SKM-1 treated with dmso at 0.1 percent for 144 hours (cell line): ENCODE measurements at regions not wholly inside any gene's neighbourhood (a gene's known extent, or its start where the extent isn't known, plus 50 kb on each side); places are given as distances from the start of the nearest gene placed in this dataset.
A peak's percentile ranks its signal among the peaks of the same experiment; 100 is the strongest.

Experiments
- DNase-seq: peaks from one replicate; lab custom pipeline; 2025; ENCODE audit not compliant: unreplicated experiment; lab: John Stamatoyannopoulos, UW

DNA sequence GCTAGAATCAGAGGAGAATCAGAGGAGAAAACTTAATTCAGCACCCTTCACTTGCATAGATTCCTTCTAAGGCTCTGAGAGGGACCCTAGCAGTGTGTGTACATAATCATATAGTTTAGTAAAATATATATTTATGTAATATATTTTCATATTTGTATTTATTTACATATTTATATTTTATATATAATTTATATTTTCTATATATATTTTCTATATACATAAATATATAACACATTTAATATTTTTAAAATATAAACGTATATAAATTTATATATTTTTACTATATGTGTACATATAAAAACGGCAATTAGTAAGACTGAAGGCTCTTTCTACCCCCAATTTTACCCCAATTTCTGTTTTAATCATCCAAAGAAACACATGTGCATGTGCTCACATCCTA lies 80.3 kb downstream of the NXPE2 start:
- DNase-seq: no peak

DNA sequence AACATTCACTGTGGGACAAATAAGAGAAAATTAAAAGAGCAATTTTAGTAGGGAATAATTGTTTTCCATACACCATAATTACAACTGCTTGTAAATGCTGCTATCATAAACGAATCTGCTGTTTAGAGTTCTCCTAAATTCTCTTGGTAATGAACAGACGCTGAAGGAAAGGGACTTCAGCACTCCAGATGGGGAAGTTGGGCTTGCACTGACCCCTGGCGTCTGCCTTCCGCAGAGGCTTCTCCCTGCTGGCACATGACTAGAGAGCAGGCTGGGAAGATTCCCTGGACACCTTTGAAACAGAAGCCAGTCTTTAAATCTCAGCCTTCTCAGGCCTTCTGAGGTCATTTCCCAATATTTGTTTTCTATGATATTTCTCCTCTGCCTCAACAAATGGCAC lies 84.1 kb downstream of the NXPE2 start:
- DNase-seq: peak; percentile 40

DNA sequence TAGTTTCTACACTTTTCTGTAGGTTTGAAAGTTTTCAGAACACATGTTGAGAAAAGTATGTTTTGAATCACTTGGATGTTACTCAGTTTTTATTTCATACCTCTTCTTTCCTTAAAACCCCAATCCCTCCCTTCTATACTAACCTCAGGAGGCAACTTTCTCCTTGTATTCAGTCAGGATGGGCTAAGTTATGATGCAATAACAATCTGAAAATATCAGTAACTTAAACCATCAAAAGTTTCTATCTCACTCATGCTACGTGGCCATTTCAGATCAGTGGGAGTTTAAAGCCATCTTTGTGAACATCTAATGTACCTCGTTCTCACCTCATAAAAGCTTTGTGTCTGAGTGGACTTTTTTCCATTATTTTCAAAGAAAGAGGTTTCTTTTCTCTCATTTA lies 86.2 kb downstream of the NXPE2 start:
- no peak for DNase-seq

DNA sequence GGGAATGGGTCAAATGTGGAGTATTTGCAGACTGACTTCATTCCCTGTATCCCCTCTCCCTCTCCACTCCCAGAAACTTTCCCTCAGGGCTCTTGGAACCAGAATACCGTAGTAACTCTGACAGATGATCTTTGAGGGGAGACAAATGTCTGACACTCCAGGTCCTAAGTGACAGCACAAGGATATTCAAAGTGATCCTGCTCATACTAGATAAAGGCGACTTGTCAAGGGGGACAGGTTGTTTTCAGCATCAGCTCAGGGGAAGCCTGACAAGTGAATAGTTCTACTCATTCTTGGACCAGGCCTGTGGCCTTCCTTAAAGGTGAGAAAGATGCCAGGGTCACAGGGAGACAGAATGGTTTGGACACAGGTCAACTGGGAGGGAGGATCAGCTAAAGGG lies 92.8 kb downstream of the NXPE2 start:
- no peak for DNase-seq

DNA sequence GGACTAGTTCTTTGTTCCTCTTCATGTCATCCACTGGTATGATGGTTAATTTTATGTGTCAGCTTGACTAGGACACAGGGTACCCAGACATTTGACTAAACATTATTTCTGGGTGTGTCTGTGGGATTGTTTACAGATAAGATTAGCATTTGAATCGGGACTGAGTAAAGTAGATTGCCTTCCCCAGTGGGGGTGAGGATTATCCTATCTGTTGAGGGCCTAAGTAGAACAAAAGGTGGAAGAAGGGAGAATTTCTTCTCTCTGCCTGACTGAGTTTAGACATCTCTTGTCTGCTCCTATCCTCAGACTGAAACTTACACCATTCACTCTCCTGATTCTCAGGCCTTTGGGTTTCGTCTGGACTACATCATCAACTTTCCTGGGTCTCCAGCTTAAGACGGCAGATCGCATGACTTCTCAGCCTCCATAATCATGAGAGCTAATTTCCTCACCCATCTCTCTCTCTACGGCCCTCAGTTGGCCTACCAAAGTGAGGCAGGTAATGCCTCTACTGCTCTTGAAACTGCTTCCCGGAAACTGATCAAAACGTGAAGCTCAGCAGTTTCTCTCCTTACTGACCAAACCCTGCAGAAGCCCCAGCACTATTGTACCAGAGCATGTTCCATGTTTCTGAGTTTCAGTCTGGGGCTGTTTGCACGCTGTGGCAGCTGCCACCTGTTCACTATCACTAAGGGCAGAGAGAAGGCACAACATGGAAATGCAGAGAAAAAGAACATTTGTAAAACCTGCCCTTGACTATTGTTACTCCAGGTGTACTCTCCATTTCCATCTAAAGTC lies 95.4 kb downstream of the NXPE2 start:
- no peak for DNase-seq

DNA sequence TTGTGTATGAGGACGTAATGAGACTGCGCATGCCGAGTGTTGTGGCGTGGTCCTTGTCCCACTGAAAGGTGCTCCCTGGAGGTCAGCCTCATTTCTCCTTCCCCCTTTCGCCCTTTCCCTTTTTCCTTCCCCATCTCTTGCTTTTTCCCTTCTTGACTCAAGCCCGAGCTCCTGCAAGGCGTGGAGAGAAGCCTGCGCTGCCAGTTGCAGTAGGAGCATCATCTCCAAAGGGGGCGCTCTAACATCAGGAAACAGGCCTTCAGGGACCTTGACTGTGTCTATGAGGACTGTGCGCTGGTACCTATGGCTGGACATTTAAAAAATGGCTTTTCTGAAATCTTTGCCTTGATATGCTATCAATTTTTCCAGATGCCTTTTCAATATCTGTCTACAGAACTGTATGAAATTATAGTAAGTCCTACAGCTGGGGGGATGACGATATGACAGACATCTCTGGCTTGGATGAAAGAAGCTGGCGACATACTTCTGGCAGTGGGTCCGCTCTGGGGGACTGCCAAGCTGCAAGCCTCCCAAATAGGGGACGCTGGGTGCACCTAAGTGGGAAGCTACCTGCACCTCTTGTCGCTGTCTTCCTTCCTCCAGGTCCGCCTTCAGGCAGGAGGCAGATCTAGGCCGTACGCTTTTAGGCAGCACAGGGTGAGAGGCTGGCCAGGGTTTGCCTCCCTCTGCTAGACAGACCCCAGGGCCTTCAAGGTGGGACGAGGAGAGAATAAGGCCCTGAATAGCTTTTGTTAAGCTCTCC lies 96.5 kb downstream of the NXPE2 start:
- no peak for DNase-seq

DNA sequence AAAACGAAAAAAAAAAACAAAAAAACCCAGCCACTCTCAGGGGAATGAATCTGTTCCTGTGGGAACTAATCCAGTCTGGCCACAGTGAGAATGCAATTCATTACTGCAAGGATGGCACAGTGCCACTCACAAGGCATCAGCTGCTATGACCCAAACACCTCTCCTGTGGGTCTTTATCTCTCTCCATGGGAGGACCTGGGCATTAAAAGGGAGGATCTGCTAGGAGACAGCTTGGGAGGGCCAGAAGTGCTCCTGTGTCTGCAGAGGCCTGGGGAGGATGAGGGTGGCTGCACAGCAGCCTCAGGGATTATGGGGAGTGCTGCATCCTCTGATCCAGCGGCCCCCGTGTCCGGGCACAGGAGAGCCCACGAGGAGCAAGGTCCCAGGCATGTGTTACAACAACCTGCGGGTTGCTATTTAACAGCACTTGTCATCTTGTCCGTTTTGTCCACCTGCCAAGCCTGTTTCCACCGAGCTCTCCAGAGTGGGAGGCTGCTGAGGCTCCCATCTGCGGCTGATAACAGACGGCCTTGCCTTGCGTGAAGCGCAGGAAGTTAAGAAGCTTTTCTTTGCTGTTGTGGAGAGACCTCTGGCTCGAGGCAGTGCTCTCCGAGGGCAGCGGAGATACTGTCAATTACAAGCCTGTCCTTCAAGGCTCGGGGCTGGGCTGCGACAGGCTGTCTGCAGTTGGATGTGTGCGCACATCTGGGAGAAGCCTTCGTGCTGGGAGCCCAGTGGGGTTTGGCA lies 97.7 kb downstream of the NXPE2 start:
- no peak for DNase-seq

DNA sequence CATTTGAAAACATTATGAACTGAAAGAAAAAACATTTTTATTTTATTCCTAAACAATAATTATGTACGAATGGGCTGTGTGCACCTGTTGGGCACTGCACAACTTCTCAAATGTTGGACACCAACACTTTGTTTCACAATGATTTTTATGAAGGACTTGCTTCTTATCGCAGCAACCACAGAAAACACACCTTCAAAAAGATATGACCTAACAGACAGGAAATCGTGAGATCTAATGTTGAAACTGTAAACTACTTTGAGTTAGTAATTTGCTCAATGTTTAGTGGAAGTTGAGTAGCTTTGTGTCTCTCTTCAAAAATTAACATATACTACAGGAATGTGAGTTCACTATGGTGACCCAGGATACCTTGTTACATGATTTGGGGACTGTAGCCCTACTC lies 98.6 kb downstream of the NXPE2 start:
- DNase-seq: no peak

DNA sequence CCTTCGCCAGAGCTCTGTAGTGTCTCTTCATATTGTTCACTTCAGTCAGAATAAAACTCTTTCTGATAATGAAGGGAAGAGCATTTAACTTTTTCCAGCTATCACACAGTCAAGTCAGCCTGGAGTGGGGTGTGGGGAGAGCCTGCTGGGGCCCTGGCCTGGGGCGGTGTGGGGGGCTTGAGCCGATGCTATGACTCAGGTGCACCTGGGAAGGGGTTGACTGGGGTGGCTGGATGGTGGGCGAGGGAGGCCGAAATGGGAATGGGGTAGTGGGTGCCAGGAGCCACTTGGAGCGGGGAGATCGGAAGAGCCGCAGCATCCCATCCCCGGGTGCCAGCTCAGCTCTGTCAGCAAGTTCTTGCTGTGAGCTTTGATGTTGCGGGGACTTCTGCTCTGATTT lies 100.9 kb downstream of the NXPE2 start:
- no peak for DNase-seq

DNA sequence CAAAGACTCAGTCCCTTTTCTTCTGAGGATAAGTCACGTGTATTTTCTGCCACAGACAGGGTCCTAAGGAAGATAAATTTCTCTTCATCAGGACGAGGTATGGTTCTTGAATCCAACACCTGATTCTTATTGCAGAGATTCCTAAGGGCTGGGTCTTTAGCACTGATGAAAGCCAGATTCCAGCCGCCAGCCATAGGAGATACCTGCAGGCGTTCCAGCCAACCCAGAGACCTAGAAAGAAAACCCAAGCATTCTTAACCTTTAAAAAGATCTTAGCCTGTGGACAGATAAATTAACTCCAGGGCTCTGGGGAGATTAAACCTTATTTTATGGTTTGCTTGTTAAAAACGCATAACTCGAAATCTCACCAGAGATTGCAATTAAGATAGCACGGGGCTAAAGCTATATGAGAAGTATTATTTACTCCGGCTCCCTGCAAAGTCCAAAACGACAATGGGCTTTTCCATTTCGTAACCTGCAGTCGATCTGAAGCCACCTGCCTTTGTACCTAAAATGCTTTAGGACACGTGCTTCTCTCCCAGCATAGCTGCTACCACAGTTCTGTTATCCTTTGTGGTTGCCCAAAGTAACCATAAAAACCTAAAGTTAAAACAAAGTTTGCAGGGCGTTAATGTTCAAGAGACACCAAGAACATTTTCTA lies 104.5 kb downstream of the NXPE2 start:
- no peak for DNase-seq

DNA sequence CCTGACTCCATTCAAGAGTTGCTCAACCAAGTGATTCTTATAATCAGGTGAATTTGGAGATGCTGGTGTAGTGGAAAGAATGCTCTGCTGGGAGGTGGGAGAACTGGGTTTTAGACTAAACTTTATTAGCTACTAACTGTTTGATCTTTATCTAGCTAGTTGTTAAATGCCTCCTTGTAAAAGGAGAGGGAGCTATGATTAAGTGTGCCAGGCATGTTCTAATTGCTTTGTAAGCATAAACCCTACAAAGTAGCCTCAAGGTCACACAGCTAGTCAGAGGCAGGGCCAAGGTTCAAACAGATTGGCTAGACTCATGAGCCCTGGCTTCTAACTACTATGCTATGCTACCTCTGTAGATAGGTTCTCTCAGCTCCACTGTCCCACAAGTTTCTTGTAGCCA lies 105.5 kb downstream of the NXPE2 start:
- DNase-seq: no peak

DNA sequence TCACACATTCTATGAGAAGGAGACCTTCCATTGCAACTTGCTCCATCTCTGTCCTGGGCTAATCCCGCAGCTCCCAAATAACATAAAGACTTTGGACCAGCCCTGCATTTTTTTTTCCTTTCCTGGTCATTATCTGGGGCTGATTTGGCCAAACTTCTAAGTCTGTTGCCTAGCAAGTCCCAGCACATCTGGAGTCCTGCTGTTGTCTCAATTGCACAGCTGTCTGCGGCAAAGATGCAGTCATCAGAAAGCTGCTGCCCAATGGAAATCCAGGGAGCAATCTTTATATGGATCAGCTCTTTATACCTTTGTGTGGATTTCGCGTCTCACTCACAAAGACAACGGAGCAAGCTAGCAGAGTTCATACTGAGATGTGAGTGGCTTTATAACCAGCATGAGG lies 105.9 kb downstream of the NXPE2 start:
- DNase-seq: no peak

DNA sequence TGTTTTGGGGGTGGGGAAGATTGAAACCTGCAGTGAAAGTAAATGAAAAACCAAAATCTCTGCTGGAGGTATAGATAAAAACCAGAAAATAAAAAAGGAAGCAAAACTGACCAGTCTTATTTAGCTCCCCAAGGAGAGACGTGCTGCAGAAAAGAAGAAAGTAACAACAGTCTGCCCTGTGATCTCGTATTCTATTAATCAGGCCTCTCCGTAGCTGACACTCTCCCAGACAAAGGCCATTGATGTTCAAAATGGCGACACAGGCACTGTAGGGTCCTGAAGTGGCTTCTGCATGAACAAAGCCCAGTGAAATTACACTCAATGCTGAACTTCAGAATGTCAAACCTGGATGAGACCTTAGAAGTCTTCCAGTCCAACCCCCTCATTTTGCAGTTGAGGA lies 106.6 kb downstream of the NXPE2 start:
- no peak for DNase-seq

DNA sequence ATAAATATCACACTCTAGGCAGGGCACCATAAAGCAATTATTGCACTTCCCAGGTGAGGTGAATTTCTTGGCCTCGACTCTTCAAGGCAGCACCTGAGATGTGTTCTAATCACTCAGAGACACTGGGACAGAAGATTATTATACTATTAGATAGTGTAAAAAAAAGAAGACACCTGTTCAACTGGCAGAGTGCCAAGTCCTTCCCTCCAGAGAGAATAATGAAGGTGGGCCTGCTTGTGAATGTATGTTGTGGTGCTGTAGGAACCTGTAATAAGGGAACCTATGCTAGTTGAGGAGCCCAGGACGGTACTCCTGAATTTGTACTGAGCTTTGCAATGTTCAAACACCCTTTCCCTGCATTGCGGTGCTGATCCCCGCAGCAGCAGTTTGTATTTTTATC lies 107.5 kb downstream of the NXPE2 start:
- DNase-seq: no peak

DNA sequence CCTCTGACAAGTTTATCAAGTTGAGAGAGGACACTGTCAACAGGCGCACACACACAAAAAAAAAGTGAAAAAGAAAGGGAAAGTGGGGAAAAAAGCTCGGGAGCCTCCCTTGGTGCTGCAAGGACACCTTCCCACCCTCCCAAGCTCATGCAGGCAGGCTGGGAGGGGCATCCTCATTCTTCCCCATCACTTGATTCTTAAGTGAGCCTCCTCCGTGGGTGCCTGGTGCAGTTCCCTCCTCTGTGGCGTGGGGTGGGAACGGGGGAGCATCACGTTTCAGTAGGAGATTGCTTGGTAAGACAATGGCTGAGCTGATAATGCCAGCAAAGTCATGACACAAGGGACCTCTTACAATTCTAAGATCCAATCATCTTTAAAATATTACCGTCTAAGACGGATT lies 108.8 kb downstream of the NXPE2 start:
- no peak for DNase-seq

DNA sequence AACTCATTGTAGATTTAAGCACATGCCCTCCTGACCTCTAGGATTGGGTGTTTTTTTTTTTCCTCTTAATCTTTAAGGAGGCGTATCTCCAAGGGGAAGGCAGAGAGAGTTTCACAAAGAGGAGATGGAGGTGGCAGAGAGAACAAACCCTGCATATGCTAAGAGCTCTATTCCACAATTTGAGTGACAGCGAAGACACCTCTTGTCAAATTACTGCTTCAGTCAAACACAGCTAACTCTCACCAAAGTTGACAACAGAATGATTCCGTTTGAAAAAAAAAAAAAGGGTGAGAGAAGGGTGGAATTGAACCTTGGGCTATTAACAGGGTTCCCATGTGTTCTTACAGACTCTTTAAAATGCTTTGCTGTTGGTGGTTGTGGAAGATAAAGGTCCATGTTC lies 112.6 kb downstream of the NXPE2 start:
- no peak for DNase-seq

DNA sequence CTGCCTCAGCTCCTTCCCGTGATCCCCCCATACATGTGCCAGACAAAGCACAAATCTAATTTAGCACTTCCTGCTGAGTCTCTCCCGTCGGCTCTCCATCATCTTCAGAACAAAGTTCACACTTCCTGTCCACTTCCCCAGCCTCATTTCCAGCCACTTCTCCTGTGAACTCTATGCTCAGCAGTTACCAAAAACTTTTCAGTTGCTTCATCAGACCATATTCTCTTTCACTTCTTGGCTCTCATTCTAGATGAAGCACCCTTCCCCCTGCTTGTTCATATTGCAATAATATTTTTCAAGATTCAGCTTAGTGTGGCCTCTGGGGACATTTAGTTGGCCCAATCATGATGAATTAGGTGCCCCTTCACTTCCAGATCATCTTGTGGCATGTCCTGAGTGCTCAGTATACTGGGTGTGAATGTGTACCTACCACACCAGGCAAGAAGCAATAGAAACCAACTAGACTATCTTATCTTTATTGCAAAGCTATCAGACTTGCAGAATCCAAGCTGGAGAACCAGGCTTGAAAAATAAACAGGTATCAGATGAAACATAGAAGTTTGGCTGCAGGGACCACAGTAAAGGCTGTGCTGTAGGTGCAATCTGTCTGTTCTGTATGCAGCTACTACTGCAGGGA lies 115.8 kb downstream of the NXPE2 start:
- DNase-seq: no peak

DNA sequence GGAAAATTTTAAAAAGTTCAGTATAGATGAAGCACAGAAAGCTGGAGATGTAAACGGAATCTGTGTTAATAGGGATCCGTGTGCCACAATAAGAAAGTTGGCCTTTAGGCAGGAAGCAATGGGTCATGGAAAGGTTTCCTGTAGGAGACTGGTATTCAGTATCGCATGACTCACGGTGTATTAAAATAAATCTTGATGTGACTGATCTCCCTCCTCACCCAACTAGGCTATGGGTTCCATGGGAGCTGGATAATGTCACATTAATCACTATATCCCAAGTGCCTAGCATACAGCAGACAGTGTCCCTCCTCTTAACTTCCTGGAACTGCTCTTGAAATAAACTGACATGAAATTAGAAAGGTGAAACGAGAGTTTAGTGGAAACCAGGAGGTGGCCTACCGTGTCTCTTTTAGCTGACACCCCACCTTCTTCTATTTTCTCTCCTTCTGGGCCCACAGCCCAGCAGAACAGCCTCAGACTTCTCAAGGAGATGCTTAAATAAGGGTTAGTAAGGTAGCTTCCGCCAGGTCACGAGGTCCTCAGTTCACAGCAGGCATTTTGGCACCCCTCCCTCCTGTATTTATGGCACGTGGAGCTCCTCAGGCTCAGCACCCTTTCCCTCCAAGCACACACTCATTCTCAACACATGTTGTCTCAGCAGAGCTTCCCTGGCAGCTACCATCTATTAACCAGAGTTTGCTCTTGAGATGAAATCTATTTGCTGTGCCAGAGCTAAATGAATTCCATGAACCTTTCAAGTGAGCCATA lies 118.8 kb downstream of the NXPE2 start:
- no peak for DNase-seq

DNA sequence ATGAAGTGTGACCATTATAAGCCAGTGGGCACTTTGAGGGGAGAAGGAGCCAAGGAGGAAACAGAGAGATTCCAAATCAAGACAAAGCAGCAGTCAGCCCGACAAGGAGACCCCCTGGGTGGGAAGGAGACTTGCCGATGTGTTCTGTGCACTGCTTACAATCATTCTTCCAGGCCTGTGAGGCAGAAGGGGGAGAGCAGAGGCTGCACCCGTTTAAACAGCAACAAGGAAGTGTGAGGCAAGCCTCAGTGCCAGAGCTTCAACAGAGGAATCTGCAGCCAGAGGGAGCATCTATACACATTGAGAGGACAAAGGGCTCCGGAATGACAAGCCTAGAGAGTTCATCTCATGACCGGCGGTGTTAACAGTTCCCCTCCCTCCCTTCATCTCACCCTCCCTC lies 121.1 kb downstream of the NXPE2 start:
- DNase-seq: no peak

DNA sequence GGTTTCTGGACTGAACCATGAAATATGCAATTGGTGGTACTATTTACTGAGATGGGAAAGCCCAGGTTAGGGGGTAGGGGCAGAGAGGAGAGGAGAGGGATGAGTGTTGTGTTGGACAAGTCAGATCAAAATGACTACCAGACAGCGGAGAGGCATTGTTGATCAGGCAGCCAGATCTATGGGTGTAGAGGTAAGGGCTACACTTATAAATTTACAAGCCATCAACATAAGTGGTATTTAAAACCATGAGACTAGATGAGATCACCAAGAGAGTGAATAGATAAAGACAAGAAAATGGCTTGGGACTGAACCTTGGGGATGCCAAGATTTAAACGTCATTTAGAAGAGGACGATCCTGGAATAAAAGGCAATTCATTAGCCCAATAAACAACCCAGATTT lies 123.4 kb downstream of the NXPE2 start:
- DNase-seq: no peak
